GM21619 (cell line): ENCODE measurements at regions not wholly inside any gene's neighbourhood (a gene's known extent, or its start where the extent isn't known, plus 50 kb on each side); places are given as distances from the start of the nearest gene placed in this dataset.

Experiments
- ATAC-seq: cut with Tn5 transposase; IDR thresholded peaks from one replicate; pipeline ENCODE4 v1.9.1; 2021; ENCODE audit not compliant: unreplicated experiment

- no peak for ATAC-seq
Measured at GRCh38 chr9:81841333-81841732, 86.9 kb upstream of the SPATA31D4 start.

GRCh38 chr9:81844131-81844567 lies 84.1 kb upstream of the SPATA31D4 start:
- ATAC-seq, result no peak

GRCh38 chr9:81847181-81847915 lies 80.9 kb upstream of the SPATA31D4 start:
- ATAC-seq, result no peak

GRCh38 chr9:81848472-81848871 lies 79.8 kb upstream of the SPATA31D4 start:
- ATAC-seq, result no peak

GRCh38 chr9:81849631-81850259 lies 78.5 kb upstream of the SPATA31D4 start:
- no peak for ATAC-seq

GRCh38 chr9:81850724-81851123 lies 77.5 kb upstream of the SPATA31D4 start:
- ATAC-seq, result no peak

DNA sequence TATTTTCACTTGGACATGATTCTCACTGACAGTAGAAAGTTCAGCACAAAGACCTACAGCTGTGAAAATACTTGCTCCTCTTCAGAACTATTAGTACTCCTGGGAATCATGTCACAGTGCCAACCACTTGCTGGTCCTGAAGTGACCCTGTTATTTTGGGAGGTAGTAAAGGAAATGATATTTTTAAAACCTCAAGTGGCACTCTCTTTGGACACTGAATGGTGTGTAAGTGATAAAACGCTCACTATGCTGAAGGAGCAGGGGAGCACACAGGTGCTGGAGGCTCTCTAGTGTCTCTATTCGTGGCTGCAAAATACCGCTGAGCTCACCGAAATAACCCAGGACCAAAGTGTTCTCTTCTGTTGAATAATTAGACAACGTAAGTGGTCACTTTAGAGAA lies 76.9 kb upstream of the SPATA31D4 start:
- ATAC-seq, result no peak

GRCh38 chr9:81852820-81853219 lies 75.4 kb upstream of the SPATA31D4 start:
- ATAC-seq, result no peak

GRCh38 chr9:81855538-81855937 lies 72.7 kb upstream of the SPATA31D4 start:
- ATAC-seq, result no peak

GRCh38 chr9:81858657-81859430 lies 69.4 kb upstream of the SPATA31D4 start:
- ATAC-seq, result no peak

DNA sequence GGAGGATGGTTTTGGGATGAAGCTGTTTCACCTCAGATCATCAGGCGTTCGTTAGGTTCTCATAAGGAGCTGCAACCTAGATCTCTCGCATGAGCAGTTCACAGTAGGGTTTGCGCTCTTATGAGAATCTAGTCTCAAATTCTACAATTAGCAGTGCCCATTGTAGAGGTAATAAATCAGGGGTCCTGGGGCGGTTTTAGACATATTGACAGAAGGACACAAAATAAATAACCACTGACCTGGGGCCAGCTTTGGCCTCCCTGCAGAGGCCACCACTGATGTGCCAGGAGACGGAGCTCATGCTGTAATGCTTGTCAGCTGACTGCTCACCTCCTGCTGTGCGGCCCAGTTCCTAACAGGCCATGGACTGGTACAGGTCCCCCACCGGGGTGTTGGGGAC lies 67.6 kb upstream of the SPATA31D4 start:
- no peak for ATAC-seq

GRCh38 chr9:81861644-81862043 lies 66.6 kb upstream of the SPATA31D4 start:
- no peak for ATAC-seq

- ATAC-seq, result no peak
Measured at GRCh38 chr9:81868145-81868544, 60.1 kb upstream of the SPATA31D4 start.

DNA sequence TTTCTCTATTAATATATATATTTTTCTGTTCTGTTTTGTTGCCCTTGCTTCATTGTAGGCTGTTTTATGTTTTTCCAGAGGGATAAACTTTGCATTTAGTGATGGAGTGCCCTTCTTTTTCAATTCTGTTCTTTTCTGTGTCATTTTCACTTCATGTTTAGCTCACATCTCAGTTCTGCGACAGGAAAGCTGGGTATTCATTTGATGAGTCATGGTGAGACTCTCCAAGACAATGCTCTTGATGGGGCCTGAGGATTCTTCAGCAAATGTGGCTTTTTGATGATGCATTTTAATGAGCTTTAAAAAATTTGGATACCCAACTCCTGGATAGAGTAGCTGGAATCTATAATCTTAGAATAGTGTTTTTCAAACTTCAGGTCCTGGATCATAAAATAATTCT lies 56.5 kb upstream of the SPATA31D4 start:
- no peak for ATAC-seq

GRCh38 chr9:81874250-81874649 lies 54.0 kb upstream of the SPATA31D4 start:
- ATAC-seq, result no peak

GRCh38 chr9:81874931-81875330 lies 53.3 kb upstream of the SPATA31D4 start:
- ATAC-seq, result no peak

GRCh38 chr9:81877047-81877446 lies 51.2 kb upstream of the SPATA31D4 start:
- ATAC-seq, result no peak
